ENCODE measurements at regions not wholly inside any gene's neighbourhood (a gene's known extent, or its start where the extent isn't known, plus 50 kb on each side); places are given as distances from the start of the nearest gene placed in this dataset.

DNA sequence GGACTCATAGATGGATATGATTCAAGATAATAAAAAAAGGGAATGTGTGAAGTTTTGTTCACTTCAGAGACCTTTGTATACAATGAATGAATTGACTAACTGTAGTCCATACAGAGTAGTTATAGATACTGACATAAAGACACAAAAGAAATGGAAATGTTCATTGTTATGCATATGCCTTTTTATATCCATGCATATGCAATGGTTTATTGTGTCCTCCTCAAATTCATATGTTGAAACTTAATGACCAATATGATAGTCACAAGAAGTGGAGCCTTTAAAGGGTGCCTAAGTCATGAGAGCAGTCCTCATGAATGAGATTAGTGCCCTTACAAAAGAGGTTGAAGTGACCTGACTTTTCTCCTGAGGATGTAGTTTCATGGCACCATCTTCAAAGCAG is 467.5 kb upstream of the NDST4 start:
- no TSS peak for BruUV-seq (replicated peaks)
- CTCF ChIA-PET: no interaction called here
- no peak for DNase-seq
- H3K9me3 Mint-ChIP-seq (ENCODE audit: unreplicated experiment): no peaks in the 10 kb centered on the region
- Histone ChIP-seq H3K27me3 (replicated peaks; ENCODE audit: control insufficient read depth, insufficient read depth, low read length) (no peaks in the 10 kb centered on the region), H3K36me3 (ENCODE audit: control insufficient read depth, insufficient read depth, low read length) (no peaks in the 10 kb centered on the region), H3K4me1 (no peaks in the 10 kb centered on the region), H3K4me3 (ENCODE audit: low read depth, low read length) (no peak overlapping the region), H3K9me3 (no peaks in the 10 kb centered on the region)
- TF ChIP-seq, protein P1, sequence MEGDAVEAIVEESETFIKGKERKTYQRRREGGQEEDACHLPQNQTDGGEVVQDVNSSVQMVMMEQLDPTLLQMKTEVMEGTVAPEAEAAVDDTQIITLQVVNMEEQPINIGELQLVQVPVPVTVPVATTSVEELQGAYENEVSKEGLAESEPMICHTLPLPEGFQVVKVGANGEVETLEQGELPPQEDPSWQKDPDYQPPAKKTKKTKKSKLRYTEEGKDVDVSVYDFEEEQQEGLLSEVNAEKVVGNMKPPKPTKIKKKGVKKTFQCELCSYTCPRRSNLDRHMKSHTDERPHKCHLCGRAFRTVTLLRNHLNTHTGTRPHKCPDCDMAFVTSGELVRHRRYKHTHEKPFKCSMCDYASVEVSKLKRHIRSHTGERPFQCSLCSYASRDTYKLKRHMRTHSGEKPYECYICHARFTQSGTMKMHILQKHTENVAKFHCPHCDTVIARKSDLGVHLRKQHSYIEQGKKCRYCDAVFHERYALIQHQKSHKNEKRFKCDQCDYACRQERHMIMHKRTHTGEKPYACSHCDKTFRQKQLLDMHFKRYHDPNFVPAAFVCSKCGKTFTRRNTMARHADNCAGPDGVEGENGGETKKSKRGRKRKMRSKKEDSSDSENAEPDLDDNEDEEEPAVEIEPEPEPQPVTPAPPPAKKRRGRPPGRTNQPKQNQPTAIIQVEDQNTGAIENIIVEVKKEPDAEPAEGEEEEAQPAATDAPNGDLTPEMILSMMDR (IDR thresholded peaks at IDR 0.05; ENCODE audit: insufficient read depth in 1 of 2, low read depth in 1 of 2, low read length in 1 of 2, severe bottlenecking in 1 of 2, unreplicated experiment in 1 of 2): no peak
- H3K27ac Mint-ChIP-seq (ENCODE audit: unreplicated experiment): no peak overlapping the region
- no peaks in the 10 kb centered on the region for H3K36me3 Mint-ChIP-seq (ENCODE audit: insufficient read depth, unreplicated experiment)
- no peak overlapping the region for H3K4me3 Mint-ChIP-seq (ENCODE audit: unreplicated experiment)
- no peaks in the 10 kb centered on the region for H3K27me3 Mint-ChIP-seq (ENCODE audit: insufficient read depth, unreplicated experiment)
- POLR2A ChIA-PET: no interaction called here
- intact Hi-C loops (cut with micrococcal nuclease; ENCODE audit: unreplicated experiment): no loop called here
- no peaks in the 10 kb centered on the region for H3K4me1 Mint-ChIP-seq (ENCODE audit: low read depth, unreplicated experiment)

DNA sequence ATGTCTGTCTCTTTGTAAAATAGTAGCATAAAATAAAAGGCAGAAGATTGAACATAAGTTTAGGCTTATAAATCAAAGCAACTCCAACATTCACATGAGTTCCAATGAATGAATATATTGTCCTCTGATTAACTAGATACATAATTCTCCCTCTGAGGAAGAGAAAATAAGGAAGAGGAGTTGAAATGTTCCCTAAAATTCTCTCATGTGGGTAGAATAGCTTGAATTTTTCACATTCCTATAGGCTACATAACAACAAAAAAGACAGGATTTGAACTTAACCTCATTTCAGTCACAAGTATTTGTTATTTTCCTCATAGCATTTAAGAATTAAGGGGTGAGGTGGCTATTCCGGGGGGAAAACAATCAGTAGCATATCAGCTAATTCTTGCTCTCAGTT is 462.4 kb upstream of the NDST4 start:
- Mint-ChIP-seq H3K4me3 (ENCODE audit: unreplicated experiment) (no peak overlapping the region), H3K27me3 (ENCODE audit: insufficient read depth, unreplicated experiment) (no peaks in the 10 kb centered on the region), H3K36me3 (ENCODE audit: insufficient read depth, unreplicated experiment) (no peaks in the 10 kb centered on the region), H3K9me3 (ENCODE audit: unreplicated experiment) (no peaks in the 10 kb centered on the region), H3K27ac (ENCODE audit: unreplicated experiment) (no peak overlapping the region), H3K4me1 (ENCODE audit: low read depth, unreplicated experiment) (no peaks in the 10 kb centered on the region)
- intact Hi-C loops (cut with micrococcal nuclease; ENCODE audit: unreplicated experiment): no loop called here
- Histone ChIP-seq H3K9me3 (no peaks in the 10 kb centered on the region), H3K27me3 (replicated peaks; ENCODE audit: control insufficient read depth, insufficient read depth, low read length) (no peaks in the 10 kb centered on the region), H3K36me3 (ENCODE audit: control insufficient read depth, insufficient read depth, low read length) (no peaks in the 10 kb centered on the region), H3K4me3 (ENCODE audit: low read depth, low read length) (no peak overlapping the region), H3K4me1 (no peaks in the 10 kb centered on the region)
- TF ChIP-seq, protein P1 (IDR thresholded peaks at IDR 0.05; ENCODE audit: insufficient read depth in 1 of 2, low read depth in 1 of 2, low read length in 1 of 2, severe bottlenecking in 1 of 2, unreplicated experiment in 1 of 2): no peak
- ChIA-PET POLR2A (no interaction called here), CTCF (no interaction called here)
- no TSS peak for BruUV-seq (replicated peaks)
- no peak for DNase-seq

DNA sequence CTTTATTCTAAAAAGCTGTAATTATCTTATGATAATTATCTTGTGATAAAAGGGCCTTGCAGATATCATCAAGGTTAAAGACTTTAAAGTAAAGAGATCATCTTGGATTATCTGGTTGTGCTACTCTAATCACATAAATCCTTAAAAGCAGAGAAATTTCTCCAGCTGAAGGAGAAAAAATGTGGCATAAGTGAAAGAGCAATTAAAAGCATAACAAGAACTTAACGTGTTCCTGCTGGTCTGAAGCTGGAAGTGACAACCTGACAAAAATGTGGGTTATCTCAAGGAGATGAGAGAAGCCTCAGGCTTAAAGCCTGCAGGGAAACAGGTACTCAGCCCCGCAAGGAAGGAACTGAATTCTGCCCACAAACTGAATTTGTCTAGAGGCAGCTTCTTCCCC is 449.1 kb upstream of the NDST4 start:
- H3K27me3 Mint-ChIP-seq (ENCODE audit: insufficient read depth, unreplicated experiment): peaks cover under 1% of the 10 kb centered on the region
- H3K4me1 Mint-ChIP-seq (ENCODE audit: low read depth, unreplicated experiment): no peaks in the 10 kb centered on the region
- H3K9me3 Mint-ChIP-seq (ENCODE audit: unreplicated experiment): no peaks in the 10 kb centered on the region
- no peak overlapping the region for H3K27ac Mint-ChIP-seq (ENCODE audit: unreplicated experiment)
- Histone ChIP-seq H3K4me1 (no peaks in the 10 kb centered on the region), H3K9me3 (no peaks in the 10 kb centered on the region), H3K4me3 (ENCODE audit: low read depth, low read length) (no peak overlapping the region), H3K36me3 (ENCODE audit: control insufficient read depth, insufficient read depth, low read length) (no peaks in the 10 kb centered on the region), H3K27me3 (replicated peaks; ENCODE audit: control insufficient read depth, insufficient read depth, low read length) (no peaks in the 10 kb centered on the region)
- POLR2A ChIA-PET: no interaction called here
- no peaks in the 10 kb centered on the region for H3K36me3 Mint-ChIP-seq (ENCODE audit: insufficient read depth, unreplicated experiment)
- TF ChIP-seq, protein P1 (IDR thresholded peaks at IDR 0.05; ENCODE audit: insufficient read depth in 1 of 2, low read depth in 1 of 2, low read length in 1 of 2, severe bottlenecking in 1 of 2, unreplicated experiment in 1 of 2): no peak
- no peak for DNase-seq
- no peak overlapping the region for H3K4me3 Mint-ChIP-seq (ENCODE audit: unreplicated experiment)
- intact Hi-C loops (cut with micrococcal nuclease; ENCODE audit: unreplicated experiment): no loop called here
- CTCF ChIA-PET: no interaction called here
- no TSS peak for BruUV-seq (replicated peaks)
